Posterior vena cava (tissue), 2 donors: ENCODE measurements at regions not wholly inside any gene's neighbourhood (a gene's known extent, or its start where the extent isn't known, plus 50 kb on each side); places are given as distances from the start of the nearest gene placed in this dataset.

ENCODE experiments used
- DNase-seq: peaks from one replicate; pipeline ENCODE4 v3.0.0-alpha.2; 2020; ENCODE audit warnings: low spot score
- intact Hi-C, 2 donors: fragments of 100-400 bp; cut with DNase I; formaldehyde crosslinking; loops; one replicate each; pipeline versions ENCODE4 v1.14.1 to v1.14.2; 2022 to 2023
- microRNA-seq, 2 donors: library from miRNA; unstranded; fragments of <30 nt; microRNA quantifications; one replicate each; pipeline ENCODE4 v1.2.0, GENCODE V29; 2020 to 2021; ENCODE audit warnings: borderline microRNAs expressed in 2 of 2
- donor health status: DM: yes; HTN: yes; CAD: no.
- donor health status: DM: yes; HTN: yes; CAD: no.

DNA sequence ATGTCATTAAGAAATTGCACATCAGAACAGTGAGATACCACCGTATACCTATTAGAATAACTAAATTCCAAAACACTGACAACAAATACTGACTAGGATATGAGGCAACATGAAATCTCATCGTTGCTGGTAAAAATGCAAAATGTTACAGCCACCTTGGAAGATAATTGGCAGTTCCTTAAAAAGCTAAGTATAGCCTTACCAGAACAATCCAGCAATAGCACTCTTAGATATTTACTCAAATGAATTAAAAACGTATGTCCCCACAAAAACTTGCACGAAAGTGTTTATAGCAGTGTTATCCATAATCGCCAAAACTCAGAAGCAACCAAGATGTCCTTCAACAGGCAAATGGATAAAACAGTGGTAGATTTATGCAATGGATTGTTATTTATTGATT lies 241.7 kb downstream of the EPHA4 start:
- DNase-seq: no peak
- intact Hi-C loops: no loop called here

- no peak for DNase-seq
- intact Hi-C loops: no loop called here
Measured at GRCh38 chr2:221334481-221335218, 237.5 kb downstream of the EPHA4 start.

- DNase-seq: no peak
- intact Hi-C loops: no loop called here
Measured at GRCh38 chr2:221335219-221335752, 236.8 kb downstream of the EPHA4 start.

DNA sequence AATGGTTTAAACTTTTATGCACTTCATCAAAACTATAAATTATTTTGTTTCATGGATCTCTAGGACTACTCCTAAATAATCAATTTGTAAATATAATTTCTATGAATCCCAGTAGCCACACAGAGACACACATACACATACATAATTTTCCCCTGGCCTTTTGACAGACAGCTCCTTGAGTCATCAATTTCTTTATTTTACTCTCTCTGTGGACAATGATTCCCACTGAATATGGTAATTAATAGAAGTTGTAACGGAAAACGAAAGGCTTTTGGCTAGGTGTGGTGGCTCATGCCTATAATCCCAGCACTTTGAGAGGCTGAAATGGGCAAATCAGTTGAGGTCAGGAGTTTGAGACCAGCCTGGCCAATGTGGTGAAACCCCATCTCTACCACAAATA lies 235.1 kb downstream of the EPHA4 start:
- intact Hi-C loops: no loop called here
- no peak for DNase-seq

GRCh38 chr2:221337957-221338685 lies 234.0 kb downstream of the EPHA4 start:
- no peak for DNase-seq
- intact Hi-C loops: no loop called here

GRCh38 chr2:221342388-221342787 lies 229.7 kb downstream of the EPHA4 start:
- intact Hi-C loops: no loop called here
- DNase-seq: no peak

- intact Hi-C loops: no loop called here
- DNase-seq: no peak
Measured at GRCh38 chr2:221343524-221343923, 228.6 kb downstream of the EPHA4 start.

GRCh38 chr2:221345516-221345915 lies 226.6 kb downstream of the EPHA4 start:
- no peak for DNase-seq
- intact Hi-C loops: no loop called here

DNA sequence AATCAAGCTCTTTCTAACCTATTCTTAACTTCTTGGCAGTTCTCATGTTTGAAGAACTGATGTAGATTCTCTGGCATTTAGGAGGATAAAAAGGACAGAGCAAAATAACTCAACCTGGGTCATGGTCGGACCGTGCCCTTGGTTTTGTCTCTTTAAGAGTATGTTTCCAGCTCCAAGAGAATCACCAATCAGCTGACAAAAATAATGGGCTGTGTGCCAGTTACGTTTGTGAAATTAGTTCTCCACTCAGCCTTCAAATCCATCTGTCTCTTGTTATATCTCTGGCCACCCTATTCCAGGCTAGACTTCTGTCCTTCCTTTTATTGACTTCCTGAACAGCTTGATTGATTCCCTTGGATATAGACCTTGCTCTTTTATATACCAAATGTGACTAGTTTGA lies 225.7 kb downstream of the EPHA4 start:
- intact Hi-C loops: no loop called here
- DNase-seq: no peak

- no peak for DNase-seq
- intact Hi-C loops: no loop called here
Measured at GRCh38 chr2:221347471-221347870, 224.6 kb downstream of the EPHA4 start.

DNA sequence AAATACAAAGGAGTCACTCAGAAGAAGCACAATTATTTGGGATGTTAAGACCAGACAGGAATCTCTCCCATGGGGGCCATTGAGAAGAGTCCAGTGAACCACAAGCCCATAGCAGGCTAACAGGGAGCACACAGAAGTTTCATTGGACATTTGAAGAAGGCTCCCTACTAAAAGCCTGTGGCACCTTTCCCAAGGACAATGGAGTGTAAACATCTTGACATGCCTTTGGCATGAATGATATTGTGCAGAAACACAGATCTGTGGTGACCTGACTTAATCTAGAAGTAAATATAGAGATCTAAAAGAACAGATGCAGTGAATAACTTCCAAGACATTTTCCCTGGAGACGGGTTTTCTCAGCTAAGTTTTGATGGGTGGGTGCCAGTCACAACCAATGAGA lies 221.5 kb downstream of the EPHA4 start:
- intact Hi-C loops: no loop called here

GRCh38 chr2:221353201-221353600 lies 218.9 kb downstream of the EPHA4 start:
- no peak for DNase-seq
- intact Hi-C loops: no loop called here

More for the DNA sequence above, 221.5 kb downstream of the EPHA4 start:
- no peak for DNase-seq

DNA sequence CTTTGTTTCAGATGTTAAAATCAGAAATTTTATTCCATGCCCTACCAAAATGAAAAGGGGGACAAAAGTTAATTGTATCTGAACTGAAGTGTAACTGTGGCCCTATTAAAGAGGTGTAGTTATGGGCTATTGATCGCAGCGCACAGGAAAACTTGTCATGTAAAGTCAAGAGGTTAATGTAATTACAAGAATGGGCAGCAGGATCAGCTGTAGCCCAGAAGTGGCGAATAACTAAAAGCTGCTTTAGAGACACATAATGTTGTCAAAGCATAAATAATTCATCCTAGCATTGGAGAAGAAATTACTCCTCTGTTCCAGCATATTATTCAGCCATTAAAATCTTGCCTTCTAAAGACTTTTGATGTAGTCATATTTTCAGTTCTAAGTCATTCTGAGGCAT lies 211.8 kb downstream of the EPHA4 start:
- no peak for DNase-seq
- intact Hi-C loops: no loop called here

- intact Hi-C loops: no loop called here
- DNase-seq: no peak
Measured at GRCh38 chr2:221360742-221361141, 211.4 kb downstream of the EPHA4 start.

GRCh38 chr2:221361633-221362032 lies 210.5 kb downstream of the EPHA4 start:
- no peak for DNase-seq
- intact Hi-C loops: no loop called here

- intact Hi-C loops: no loop called here
- no peak for DNase-seq
Measured at GRCh38 chr2:221364672-221365071, 207.4 kb downstream of the EPHA4 start.

Small RNA genes in the stretch of these regions (microRNA-seq; reads per million reads assigned to microRNA genes)
- 0 reads per million in 2 donors for gene MIR4268
